ENCODE measurements at regions not wholly inside any gene's neighbourhood (a gene's known extent, or its start where the extent isn't known, plus 50 kb on each side); places are given as distances from the start of the nearest gene placed in this dataset.
"Not testable (repeated sequence)": the region's sequence is repeated elsewhere in the genome, so short reads cannot be mapped to it uniquely, and the experiment has no call there.

- no peak for DNase-seq
Observed at GRCh38 chr1:166629946-166630345, 209.3 kb upstream of the POGK start.

- no peak for DNase-seq
Observed at GRCh38 chr1:166630369-166630768, 208.9 kb upstream of the POGK start.

- DNase-seq = no peak
Observed at GRCh38 chr1:166638137-166638536, 201.1 kb upstream of the POGK start.

- not testable (repeated sequence) for DNase-seq
Observed at GRCh38 chr1:166657228-166657627, 182.0 kb upstream of the POGK start.

DNA sequence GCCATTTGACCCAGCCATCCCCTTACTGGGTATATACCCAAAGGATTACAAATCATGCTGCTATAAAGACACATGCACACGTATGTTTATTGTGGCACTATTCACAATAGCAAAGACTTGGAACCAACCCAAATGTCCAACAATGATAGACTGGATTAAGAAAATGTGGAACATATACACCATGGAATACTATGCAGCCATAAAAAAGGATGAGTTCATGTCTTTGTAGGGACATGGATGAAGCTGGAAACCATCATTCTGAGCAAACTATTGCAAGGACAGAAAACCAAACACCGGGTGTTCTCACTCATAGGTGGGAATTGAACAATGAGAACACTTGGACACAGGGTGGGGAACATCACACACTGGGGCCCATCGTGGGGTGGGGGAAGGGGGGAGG is 172.5 kb upstream of the POGK start:
- not testable (repeated sequence) for DNase-seq

- DNase-seq = not testable (repeated sequence)
Observed at GRCh38 chr1:166667600-166667999, 171.7 kb upstream of the POGK start.

- no peak for DNase-seq
Observed at GRCh38 chr1:166671627-166672026, 167.6 kb upstream of the POGK start.

- DNase-seq = peak; percentile 48
Observed at GRCh38 chr1:166673722-166674121, 165.6 kb upstream of the POGK start.

GRCh38 chr1:166675213-166675612 is 164.1 kb upstream of the POGK start:
- DNase-seq = no peak

GRCh38 chr1:166676981-166677380 is 162.3 kb upstream of the POGK start:
- DNase-seq = no peak

GRCh38 chr1:166679369-166679768 is 159.9 kb upstream of the POGK start:
- DNase-seq = no peak

- DNase-seq = no peak
Observed at GRCh38 chr1:166682588-166682987, 156.7 kb upstream of the POGK start.

GRCh38 chr1:166684669-166685068 is 154.6 kb upstream of the POGK start:
- not testable (repeated sequence) for DNase-seq

- no peak for DNase-seq
Observed at GRCh38 chr1:166685200-166685599, 154.1 kb upstream of the POGK start.

- not testable (repeated sequence) for DNase-seq
Observed at GRCh38 chr1:166685891-166686290, 153.4 kb upstream of the POGK start.

GRCh38 chr1:166690596-166690995 is 148.7 kb upstream of the POGK start:
- not testable (repeated sequence) for DNase-seq

- DNase-seq = no peak
Observed at GRCh38 chr1:166691476-166691875, 147.8 kb upstream of the POGK start.

- DNase-seq = no peak
Observed at GRCh38 chr1:166692346-166692745, 146.9 kb upstream of the POGK start.

DNA sequence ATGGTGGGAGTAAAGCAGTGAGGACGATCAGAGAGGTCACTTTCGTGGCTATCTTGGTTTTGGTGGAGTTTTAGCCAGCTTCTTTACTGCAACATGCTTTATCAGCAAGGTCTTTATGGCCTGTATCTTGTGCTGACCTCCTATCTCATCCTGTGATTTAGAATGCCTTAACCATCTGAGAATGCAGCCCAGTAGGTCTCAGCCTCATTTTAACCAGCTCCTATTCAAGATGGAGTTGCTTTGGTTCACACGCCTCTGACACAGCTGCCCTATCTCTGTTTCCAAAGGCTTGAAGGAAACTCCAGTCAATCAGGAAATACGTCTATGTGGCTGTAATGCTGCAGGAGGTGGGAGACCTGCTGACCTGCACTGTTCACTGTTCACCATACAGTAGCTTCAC is 146.1 kb upstream of the POGK start:
- no peak for DNase-seq

DNA sequence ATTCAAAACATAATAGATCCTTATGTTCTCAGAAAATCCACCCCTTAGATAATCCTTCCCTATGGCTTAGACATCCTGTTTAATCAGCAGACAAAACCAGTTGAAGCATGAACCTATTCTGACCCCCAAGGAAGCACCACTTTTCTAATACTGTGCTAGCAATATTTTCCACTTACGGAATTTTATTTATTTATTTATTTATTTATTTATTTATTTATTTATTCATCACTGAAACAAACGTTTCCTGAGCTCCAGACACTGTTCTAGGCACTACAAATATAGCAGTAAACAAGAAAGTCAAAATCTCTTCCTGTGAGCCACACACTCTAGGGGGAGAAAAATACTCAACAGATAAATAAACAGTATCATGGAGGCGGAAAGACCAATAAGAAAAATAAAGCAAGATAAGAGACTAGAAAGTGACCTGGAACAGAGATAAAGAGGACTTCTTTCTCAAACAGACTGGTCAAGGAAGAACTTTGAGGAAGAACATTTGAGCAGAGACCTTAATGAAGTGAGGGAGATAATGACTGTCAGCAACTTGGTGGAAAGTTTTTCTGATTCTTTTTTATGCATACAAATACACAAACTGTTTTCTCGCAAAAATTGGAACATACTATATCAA is 145.5 kb upstream of the POGK start:
- DNase-seq = peak; percentile 5

- DNase-seq = peak; percentile 18
Observed at GRCh38 chr1:166695115-166695514, 144.2 kb upstream of the POGK start.

- not testable (repeated sequence) for DNase-seq
Observed at GRCh38 chr1:166695834-166696233, 143.4 kb upstream of the POGK start.

DNA sequence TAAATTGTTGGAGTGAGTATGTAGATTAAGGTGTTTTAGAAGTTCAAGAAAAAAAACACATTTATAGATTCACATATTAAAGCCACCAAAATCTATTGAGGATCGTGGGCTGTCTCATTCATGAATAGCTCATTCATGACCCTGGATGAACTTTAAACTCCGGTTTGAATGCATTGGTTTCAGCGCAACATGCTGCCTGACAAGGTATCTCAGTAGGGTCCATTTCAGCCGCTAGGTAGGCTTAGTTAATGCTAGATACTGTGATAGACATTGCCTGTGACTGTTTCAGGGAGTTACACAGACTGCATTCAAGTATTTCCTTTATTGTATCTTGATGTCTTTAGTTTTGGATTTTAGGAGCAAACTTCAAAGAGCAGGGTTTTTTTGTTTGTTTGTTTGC is 140.5 kb upstream of the POGK start:
- no peak for DNase-seq

DNA sequence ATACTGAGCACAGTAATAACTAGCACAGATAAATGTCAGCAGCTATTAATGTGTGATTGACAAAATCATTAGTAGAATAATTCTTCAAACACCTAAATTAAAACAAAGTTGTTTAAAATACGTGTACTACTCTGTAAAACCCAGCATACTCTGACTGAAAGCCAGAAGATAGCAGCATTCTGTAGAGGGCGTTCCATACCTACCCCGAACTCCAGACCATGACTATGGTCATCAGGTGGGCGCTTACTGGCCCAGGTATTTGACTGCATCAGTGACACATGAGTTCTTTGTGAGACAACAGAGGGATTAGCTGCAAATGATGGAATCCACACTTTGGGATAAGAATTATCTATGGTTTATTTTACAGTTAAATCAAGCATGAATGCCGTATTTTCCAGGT is 139.7 kb upstream of the POGK start:
- no peak for DNase-seq

DNA sequence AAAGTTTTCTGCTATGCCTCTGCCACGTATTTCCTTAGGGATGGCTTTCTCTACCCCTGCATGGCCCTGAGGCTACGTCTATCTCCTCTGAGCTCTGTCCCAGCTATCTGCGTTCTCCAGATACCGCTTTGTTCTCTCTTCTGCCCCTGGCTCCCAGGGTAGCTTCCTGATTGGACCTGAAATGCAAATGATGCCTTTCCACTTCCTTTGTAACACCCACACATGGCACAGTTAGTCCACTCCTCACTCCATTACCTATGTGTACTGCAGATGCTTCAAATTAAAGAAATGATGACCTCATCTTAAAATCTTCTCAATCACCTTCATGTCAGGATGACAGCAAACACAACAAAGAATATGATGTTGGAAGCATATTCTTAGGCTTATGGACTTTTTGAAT is 138.6 kb upstream of the POGK start:
- peak; percentile 27 for DNase-seq

Measured in hematopoietic multipotent progenitor cell treated with erythropoietin and hydrocortisone succinate and interleukin-3 and kit ligand, for 4 days (in vitro differentiated cells).